ENCODE measurements at regions not wholly inside any gene's neighbourhood (a gene's known extent, or its start where the extent isn't known, plus 50 kb on each side); places are given as distances from the start of the nearest gene placed in this dataset.

- DNase-seq, result no peak
These were observed 270.6 kb downstream of the PBX3 start for GRCh38 chr9:126017758-126018157.

GRCh38 chr9:126020836-126021235 lies 273.7 kb downstream of the PBX3 start:
- DNase-seq, result no peak

- DNase-seq, result no peak
These were observed 276.8 kb downstream of the PBX3 start for GRCh38 chr9:126023962-126024361.

- DNase-seq, result no peak
These were observed 277.5 kb downstream of the PBX3 start for GRCh38 chr9:126024581-126025230.

GRCh38 chr9:126025991-126026390 lies 278.8 kb downstream of the PBX3 start:
- no peak for DNase-seq

DNA sequence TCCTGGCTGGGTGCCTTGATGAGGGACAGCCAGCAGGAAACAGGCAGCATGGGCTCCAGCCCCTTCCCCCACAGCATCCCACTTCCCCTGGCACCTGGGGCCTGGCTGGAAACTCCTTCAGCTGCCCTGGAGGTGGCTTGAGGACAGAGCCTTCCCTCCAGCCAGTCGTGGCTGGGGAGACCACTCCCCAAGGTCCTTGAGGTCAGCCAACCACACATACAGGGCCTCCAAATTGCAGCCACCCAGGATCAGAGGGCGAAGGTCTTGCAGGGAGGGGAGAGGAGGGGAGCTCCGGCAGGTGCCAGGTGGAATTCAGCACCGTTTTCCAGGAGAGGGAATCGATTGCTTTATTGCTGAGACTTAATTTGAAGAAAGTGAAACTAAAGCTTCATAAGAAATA lies 280.4 kb downstream of the PBX3 start:
- no peak for DNase-seq

DNA sequence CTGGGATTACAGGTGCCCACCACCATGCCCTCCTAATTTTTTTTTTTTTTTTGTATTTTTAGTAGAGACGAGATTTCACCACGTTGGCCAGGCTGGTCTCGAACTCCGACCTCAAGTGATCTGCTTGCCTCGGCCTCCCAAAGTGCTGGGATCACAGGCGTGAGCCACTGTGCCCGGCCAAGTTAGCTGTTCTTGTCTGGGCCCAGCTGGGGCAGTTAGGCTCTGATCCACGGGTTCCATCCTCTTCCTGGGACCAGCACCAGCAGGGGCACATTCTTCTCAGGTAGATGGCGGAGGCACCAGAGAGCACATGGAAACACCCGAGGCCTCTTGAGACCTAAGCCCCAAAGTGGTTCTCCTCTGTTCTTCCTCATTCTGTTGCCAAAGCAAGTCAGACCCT lies 281.6 kb downstream of the PBX3 start:
- no peak for DNase-seq

DNA sequence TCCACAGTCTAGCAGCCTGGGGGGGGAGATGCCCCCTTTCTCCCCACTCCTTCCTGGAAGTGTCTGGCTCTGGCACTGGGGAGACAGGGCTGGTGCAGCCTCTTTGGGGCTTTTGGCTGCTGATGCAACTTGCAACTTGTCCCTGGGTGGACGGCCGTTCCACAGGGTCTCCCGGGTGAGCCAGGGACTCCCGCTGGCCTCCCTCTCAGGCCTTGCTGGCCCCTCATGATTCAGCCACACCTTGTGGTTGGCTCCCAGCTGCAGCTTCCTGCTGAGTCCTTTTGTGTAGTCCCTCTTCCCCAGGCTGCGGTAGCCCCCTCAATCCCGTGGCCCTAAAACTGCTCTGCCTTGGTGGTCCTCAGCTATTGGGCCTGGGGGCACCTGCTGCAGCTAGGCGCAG lies 283.5 kb downstream of the PBX3 start:
- DNase-seq, result no peak

DNA sequence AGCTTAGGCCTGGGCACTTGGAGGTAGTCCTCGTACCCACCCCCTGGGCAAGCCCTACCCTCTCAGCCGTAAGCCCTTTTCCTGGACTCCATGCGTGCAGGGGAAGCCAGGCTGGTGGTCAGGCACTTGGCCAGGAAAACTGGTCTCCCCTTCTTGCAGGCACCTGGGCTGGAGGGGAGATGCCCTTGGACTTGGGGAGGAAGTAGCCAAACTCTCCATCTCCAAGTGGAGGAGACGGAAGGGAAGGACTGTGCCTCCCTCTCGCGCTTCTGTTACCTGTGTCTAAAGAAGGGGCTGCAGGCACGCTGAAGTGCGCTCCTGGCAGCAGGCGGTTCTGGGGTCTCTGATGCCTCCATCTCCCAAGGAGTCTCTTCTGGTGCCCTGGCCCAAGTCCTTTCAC lies 283.9 kb downstream of the PBX3 start:
- DNase-seq, result no peak

GRCh38 chr9:126032135-126032534 lies 285.0 kb downstream of the PBX3 start:
- no peak for DNase-seq

- DNase-seq, result no peak
These were observed 286.1 kb downstream of the PBX3 start for GRCh38 chr9:126033318-126033717.

- no peak for DNase-seq
These were observed 286.8 kb downstream of the PBX3 start for GRCh38 chr9:126033956-126034355.

DNA sequence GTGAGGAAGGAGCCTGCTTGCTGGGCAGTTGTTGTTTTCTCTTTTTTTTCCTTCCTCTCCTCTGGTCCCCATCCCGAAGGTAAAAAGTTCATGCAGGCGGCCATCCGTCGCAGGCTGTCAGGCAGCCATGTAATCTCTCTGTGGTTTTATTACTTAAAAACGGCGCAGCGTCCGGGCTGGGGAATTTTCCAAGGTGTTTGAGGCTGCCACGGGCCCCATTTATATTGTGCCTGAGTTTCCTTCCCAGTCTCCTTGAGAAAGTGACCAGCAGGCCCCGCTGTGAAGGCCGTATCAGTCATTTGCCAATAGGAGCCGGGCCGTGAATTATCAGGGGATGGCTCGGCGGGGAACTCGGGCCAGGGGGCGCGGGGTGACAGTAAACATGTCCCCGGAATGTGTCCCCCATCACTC lies 289.7 kb downstream of the PBX3 start:
- DNase-seq, result no peak

- no peak for DNase-seq
These were observed 287.8 kb upstream of the MVB12B start for GRCh38 chr9:126038790-126039189.

DNA sequence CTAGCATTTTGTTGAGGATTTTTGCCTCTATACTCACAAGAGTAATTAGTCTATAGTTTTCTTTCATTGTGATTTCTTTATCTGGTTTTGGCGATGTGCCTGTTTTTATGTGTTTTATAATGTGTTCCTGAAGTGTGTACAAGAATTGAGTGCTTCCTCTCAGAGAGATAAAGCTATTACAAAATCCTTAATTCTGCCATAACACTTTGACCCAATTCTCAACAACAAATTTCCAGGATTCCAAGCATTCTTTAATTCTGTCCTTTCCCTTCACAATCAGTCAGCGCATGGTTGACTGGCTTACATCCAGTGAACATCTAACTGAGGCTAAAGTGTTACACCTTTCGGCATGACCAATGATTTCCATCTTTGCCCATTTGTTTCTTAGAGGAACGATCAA lies 282.9 kb upstream of the MVB12B start:
- DNase-seq, result no peak

DNA sequence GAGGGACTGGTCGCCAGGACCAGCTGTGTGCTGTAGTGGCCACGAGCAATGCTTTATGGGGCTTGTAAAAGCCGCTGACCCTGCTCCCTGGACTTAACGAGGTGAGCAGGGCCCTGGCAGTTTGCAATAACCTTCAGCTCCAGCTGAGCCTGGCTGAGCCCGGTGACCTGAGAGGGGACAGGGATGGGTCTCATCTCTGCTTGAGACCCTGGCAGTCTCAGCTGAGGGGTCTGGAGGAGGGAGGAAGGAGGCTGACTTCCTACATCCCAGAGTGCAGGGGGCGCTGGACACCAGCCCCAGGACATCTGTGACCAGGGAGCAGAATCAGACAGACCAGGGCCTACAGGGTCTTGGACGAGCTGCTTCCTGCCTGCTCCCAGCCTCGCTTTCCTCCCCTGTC lies 277.5 kb upstream of the MVB12B start:
- DNase-seq, result no peak

GRCh38 chr9:126049896-126050604 lies 276.6 kb upstream of the MVB12B start:
- DNase-seq, result no peak

DNA sequence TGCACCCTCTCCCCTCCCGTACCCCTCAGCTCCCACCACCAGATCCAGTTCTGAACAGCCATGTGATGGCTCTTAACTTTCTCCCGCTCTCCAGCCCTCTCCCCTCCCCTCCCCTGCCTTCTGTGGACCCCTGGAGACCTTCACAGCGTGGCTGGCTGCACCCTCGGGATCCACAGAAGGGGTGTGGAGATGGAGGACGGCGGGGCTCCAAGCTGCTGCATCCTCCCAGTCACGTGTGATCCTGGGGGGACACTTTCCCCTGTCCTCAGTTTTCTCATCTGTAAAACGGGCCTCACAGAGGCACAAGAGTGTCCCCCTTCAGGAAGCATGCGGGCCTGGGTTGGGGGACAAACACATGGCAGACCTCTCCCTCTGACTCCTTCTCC lies 276.0 kb upstream of the MVB12B start:
- no peak for DNase-seq

DNA sequence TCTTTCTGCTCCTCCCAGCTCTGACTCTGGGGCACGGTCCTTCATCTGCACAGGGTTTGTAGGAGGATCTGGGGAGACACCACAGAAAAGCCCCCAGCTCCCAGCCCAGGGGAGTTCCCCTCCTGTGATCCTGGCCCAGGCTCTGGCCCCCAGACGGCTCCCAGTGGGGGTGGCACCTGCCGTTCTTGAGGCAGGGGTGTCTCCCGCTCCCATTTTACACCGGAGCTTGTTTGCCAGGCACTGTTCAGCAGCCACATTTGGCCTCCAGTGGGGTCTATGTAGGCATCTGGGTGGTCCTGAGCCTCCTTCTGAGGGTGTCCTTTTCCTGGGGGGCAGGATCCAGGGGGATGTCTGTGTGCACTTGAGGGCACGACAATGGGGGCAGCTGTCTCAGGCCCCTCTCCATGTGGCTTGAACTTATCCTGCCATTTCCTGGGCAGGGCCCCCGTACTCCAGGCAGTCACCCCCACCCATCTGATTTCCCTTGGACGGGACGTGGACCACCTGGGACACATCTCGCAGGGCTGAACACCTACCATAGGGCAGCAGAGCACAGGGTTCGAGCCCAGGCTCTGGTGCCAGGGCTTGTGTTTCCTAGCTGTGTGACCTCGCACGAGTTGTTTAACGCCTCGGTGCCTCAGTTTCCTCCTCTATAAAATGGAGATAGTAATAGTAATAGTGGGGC lies 275.0 kb upstream of the MVB12B start:
- DNase-seq, result no peak

DNA sequence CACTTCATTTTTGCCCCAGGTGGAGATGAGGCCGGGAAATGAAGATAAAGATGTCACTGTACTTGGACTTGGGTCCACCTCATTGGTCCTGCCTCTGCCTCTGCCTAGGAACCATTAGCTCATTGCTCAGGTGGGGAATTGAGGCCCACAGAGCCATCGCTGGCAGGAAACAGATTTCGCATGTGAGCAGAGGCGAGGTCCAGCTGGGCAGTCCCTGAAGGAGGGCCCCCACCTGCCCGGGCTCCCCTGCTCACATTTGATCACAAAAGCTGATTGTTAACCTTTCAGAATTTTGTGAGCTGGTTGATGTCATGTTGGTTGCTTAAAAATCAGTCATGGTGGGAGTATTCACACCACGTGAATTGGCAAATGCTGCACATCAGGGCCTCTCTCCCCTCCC lies 273.8 kb upstream of the MVB12B start:
- no peak for DNase-seq

- DNase-seq, result no peak
These were observed 272.7 kb upstream of the MVB12B start for GRCh38 chr9:126053913-126054312.

- no peak for DNase-seq
These were observed 271.1 kb upstream of the MVB12B start for GRCh38 chr9:126055381-126055985.

DNA sequence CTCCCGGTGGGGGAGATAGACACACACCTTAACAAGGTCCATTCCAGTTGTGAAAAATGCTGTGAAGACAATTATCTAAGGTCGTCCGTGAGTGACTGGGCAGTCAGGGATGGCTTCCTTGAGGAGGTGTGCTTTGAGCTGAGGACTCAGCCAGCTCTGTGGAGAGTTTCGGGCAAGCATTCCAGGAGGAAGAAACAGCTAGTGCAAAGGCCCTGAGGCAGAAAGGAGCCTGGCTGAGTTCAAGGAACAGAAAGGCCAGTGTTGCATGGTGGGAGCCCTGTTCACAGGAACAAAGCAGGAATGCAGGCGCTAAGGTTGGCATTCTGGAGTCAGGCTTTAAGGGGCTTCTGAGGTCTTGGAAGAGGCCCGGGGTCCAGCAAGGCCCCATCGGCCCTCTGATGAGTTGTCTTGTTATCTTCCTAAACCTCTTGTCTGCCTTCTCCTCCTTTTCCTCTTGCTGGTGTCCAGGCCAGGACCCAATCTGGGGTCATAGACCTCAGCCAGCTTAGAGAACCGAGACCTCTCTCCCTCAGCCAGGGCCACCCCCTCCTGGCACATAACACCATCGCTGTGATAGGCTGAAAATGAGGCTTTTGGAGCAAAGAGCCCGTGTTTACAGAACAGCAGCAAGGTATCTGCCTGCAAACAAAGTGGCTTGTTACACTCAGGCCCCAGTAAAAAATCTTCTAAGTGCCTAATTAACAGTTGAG lies 270.2 kb upstream of the MVB12B start:
- no peak for DNase-seq

Data from NCI-H1436 (cell line).